ENCODE measurements at regions not wholly inside any gene's neighbourhood (a gene's known extent, or its start where the extent isn't known, plus 50 kb on each side); places are given as distances from the start of the nearest gene placed in this dataset.
"Not testable (repeated sequence)": the region's sequence is repeated elsewhere in the genome, so short reads cannot be mapped to it uniquely, and the experiment has no call there.

GRCh38 chr5:118604106-118604505, 384.2 kb downstream of the DTWD2 start:
- no peak for DNase-seq (ENCODE audit: low read depth in 2 of 2)

GRCh38 chr5:118603278-118603677, 385.1 kb downstream of the DTWD2 start:
- no peak for DNase-seq (ENCODE audit: low read depth in 2 of 2)

DNA sequence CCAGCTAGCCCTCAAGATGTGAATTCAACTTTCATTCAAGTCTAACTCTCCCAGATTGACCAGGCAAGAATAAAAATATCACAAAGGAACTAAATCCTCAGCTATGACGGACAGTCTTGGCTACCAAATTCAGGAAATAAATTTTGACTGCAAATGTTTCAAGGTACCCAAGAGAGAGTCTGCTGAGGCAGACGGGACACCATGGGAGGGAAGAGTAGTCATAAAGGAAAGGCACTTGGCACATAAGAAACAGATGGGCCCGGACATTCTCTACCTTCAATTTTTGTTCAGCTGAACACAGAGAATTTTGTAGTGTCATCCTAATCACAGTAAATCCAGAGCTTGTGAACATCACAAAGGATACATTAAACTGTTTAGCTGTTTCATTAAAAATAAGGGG, 390.0 kb downstream of the DTWD2 start:
- DNase-seq (ENCODE audit: low read depth in 2 of 2), result no peak

GRCh38 chr5:118597543-118597942, 390.8 kb downstream of the DTWD2 start:
- DNase-seq (ENCODE audit: low read depth in 2 of 2), result no peak

GRCh38 chr5:118596255-118596654, 392.1 kb downstream of the DTWD2 start:
- DNase-seq (ENCODE audit: low read depth in 2 of 2), result no peak

GRCh38 chr5:118593003-118593328, 395.4 kb downstream of the DTWD2 start:
- DNase-seq (ENCODE audit: low read depth in 2 of 2), result no peak

DNA sequence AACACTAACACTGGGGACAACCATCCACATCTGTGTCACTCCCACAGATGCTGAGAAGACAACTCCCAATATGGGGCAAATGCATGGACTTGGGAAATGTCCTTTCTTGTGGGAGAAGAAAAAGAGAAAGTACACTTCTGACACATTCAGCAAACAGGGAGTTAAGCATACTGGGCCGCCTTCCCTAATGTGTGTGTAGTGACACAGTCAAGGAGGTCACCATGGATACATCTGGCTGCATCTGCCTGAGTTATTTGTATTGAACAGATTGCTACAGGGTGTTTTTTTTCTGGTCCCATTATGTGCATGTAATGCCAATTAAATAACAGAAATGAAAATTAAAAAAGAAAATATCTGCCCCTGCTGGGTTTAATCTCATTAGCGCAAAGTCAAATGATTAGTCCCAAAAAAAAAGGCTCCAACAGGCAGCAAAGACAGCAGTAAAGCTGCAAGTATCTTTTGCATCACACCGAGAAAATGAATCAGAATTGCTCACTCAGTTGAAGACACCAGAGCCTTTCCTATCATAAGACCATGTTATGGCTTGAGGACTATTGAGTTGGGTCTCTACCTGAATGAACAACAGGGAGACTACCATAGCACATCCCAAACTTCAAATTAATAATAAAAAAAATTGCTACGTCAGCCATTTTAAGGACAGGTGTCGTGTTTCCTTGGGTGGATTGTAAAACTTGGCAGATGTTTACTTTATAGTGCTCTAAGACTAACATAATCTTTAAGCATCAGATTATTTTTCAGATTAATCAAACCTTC, 395.9 kb downstream of the DTWD2 start:
- no peak for DNase-seq (ENCODE audit: low read depth in 2 of 2)

- DNase-seq (ENCODE audit: low read depth in 2 of 2), result no peak
These were observed 397.5 kb downstream of the DTWD2 start for GRCh38 chr5:118590806-118591205.

- DNase-seq (ENCODE audit: low read depth in 2 of 2), result no peak
These were observed 407.4 kb downstream of the DTWD2 start for GRCh38 chr5:118580949-118581348.

- DNase-seq (ENCODE audit: low read depth in 2 of 2), result no peak
These were observed 410.3 kb downstream of the DTWD2 start for GRCh38 chr5:118578093-118578492.

GRCh38 chr5:118577621-118578020, 410.7 kb downstream of the DTWD2 start:
- no peak for DNase-seq (ENCODE audit: low read depth in 2 of 2)

DNA sequence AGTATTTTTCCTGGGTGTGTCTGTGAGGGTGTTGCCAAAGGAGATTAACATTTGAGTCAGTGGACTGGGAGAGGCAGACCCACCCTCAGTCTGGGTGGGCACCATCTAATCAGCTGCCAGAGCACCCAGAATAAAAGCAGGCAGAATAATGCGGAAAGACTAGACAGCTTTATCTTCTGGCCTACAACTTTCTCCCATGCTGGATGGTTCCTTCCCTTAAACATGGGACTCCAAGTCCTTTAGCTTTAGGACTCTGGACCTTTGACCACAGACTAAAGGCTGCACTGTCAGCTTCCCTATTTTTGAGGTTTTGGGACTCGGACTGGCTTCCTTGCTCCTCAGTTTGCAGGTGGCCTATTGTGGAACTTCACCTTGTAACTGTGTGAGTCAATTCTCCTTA, 418.1 kb downstream of the DTWD2 start:
- DNase-seq (ENCODE audit: low read depth in 2 of 2), result not testable (repeated sequence)

GRCh38 chr5:118569596-118569995, 418.8 kb downstream of the DTWD2 start:
- not testable (repeated sequence) for DNase-seq (ENCODE audit: low read depth in 2 of 2)

DNA sequence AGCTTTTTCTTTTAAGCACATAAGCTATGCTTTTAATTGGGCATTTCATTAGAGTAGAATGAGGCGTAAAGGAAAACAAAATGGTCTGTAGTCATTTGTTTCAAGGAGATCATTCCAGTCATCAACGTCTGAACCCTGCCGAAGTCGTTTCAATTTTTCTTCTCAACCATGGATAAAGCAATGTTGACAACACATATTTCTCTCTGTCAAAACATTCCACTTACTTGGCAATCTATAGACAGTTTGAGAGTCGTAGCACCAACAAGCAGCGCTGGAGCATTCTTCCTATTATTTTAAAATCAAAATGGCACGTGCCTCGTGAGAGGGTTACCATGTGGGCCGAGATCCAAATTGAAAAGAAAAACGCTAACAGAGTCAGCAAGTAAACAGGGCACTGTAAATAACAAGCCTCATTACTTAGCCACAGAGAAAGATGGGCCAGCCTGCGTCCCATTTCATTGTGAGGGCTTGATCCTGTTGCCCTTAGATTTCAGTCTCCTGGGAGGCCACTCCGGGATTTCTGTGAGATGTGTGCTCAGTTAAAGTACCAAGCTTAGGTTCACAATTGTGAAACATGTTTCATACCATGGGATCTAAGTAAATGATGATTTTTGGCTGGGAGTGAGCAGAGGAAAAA, 422.9 kb downstream of the DTWD2 start:
- no peak for DNase-seq (ENCODE audit: low read depth in 2 of 2)

DNA sequence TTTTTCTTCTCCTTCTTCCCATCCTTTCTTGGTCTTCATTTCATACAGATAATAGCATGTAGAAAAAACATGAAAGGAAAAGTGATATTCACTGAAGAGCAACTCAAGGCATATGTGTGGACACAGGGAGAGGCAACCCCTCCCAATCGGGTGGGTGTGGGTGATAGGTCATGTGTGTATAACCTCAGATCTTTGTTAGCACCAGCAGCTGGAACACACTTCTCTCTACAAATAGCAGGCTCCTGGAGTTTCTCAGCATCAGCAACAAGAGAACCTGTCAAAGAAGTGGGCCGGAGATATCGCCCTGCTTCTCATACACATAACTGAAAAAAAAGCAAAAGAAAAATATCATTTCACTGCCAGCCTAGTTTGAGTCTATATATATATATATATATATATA, 426.4 kb downstream of the DTWD2 start:
- DNase-seq (ENCODE audit: low read depth in 2 of 2), result no peak

- no peak for DNase-seq (ENCODE audit: low read depth in 2 of 2)
These were observed 427.1 kb downstream of the DTWD2 start for GRCh38 chr5:118561235-118561634.

GRCh38 chr5:118558871-118559270, 429.5 kb downstream of the DTWD2 start:
- no peak for DNase-seq (ENCODE audit: low read depth in 2 of 2)

GRCh38 chr5:118557251-118557661, 431.1 kb downstream of the DTWD2 start:
- no peak for DNase-seq (ENCODE audit: low read depth in 2 of 2)

DNA sequence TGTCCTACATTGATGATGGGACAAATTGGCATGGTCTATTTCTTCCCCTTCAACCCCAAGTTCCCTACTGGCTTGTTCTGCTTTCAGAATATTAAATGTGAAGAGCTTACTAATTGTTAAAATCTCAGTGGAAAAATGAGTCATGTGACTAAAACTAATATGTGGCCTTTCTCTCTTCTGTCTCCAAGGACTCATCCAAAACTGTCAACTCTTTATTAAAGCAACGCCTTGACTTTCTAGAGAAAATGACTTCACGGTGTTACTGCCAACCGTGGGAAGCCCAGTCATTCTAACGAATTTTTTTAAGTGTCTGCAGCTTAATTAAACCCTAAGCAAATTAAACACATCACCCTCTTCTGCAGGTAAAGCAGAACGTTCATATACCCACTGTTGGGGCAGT, 431.6 kb downstream of the DTWD2 start:
- no peak for DNase-seq (ENCODE audit: low read depth in 2 of 2)

DNA sequence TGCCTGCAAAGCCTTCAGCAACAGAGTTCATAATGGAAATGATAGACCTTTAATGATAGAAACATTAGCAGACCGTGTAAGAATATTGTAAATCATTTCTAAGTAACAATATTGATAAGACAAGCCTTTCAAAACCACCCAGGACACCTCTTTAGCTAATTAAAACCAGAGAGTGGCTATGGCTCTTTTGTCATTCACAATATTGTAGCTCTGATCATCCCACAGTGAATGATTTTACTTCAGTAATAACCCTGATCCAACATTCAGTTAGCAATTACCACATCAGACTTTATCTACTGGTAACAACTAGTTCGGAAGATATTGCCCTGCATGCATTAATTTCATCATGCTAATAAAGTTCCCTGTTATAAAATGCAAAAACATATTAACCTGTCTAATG, 432.6 kb downstream of the DTWD2 start:
- no peak for DNase-seq (ENCODE audit: low read depth in 2 of 2)

DNA sequence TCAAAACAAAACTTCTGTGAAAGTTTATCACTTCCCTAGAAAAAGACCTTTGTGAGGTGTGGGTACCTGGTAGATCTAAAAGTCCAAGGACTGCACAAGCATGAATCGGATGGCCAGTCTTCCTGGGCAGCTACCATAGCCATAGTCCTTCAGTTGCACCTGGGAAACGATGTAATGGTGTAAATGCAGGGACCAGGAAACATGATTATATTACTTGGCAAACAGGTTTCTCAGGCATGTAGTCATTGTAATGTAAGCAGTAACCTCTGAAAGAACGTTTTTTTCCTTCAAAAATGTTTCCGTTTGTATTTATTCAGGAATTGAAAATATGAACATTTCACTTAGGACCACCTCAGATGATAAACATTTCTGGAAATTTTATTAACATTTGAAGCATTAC, 433.4 kb downstream of the DTWD2 start:
- no peak for DNase-seq (ENCODE audit: low read depth in 2 of 2)

- no peak for DNase-seq (ENCODE audit: low read depth in 2 of 2)
These were observed 434.1 kb downstream of the DTWD2 start for GRCh38 chr5:118554241-118554640.

DNA sequence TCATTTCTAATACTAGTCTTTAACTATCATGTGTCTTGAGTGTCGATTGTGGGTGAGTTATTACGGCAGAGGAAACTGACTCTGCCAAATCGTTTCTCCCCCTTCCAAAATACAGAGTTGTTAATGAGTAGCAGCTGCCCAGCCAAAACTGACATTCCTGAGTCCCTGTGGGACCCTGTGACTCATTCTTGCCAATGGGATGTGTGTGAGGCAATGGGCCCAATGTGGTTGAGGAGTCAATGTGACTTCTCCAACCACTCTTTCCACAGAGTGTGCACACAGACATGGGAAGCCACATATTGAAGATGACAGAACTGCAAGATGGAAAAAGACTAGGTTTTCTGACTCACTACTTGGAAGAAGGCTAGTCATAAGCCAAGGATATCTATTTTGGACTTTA, 434.7 kb downstream of the DTWD2 start:
- DNase-seq (ENCODE audit: low read depth in 2 of 2), result no peak
